ENCODE measurements at regions not wholly inside any gene's neighbourhood (a gene's known extent, or its start where the extent isn't known, plus 50 kb on each side); places are given as distances from the start of the nearest gene placed in this dataset.

DNA sequence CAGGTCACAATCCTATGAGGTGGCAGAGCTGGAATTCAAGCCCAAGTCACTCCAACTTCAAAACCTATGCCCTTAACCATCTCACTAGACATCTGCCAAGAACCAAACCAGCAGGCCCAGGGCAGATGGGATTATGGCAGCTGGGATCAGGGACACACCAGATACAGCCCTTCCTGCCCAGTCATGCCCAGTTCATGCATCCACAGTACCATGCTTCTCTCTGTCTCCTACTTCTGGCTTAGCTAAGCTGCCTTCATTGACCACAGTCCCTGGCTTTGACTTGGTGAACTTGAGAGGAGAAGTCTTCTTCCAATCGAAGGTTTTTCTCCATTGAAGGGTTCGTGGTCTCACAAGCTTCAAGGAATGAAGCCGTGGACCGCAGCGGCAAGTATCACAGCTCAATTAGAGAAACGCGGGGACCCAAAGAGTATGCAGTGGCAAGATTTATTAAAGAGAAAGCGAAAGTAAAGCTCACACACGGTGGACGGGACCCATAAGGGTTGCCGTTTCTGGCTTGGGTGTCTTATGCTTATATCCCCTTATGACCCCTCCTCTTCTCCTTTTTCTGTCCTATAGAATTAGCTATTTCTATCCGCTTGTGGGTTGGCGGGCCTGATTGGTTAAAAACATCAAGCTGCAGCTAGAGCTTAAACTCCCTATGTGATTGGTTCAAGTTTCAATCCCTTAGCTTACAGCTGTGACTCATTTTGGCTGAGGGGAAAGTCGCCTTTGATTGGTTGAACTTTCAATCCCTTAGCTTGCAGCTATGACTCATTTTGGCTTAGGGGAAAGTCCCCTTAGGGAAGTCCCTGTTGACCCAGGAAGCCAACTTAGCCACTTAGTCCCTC lies 101.2 kb downstream of the TRIM36 start:
- no peaks in the 10 kb centered on the region for H3K27me3 ChIP-seq (ENCODE audit: control insufficient read depth in 3 of 3, insufficient read depth in 3 of 3, low read length in 2 of 3)
- no peaks in the 10 kb centered on the region for H3K36me3 ChIP-seq (ENCODE audit: control insufficient read depth in 4 of 4, insufficient read depth in 4 of 4, low read length in 4 of 4)
- DNase-seq (peak in 1 of 3 donors; percentile 5), ATAC-seq (ENCODE audit: insufficient read depth, low FRiP score) (peak; percentile 45)
- no peak overlapping the region for H3K9ac ChIP-seq (ENCODE audit: insufficient read depth in 1 of 2, low read length in 2 of 2)
- no peaks in the 10 kb centered on the region for H3K9me3 ChIP-seq (ENCODE audit: control insufficient read depth in 4 of 4, insufficient read depth in 3 of 4, low read length in 3 of 4)
- TF ChIP-seq, protein P1, sequence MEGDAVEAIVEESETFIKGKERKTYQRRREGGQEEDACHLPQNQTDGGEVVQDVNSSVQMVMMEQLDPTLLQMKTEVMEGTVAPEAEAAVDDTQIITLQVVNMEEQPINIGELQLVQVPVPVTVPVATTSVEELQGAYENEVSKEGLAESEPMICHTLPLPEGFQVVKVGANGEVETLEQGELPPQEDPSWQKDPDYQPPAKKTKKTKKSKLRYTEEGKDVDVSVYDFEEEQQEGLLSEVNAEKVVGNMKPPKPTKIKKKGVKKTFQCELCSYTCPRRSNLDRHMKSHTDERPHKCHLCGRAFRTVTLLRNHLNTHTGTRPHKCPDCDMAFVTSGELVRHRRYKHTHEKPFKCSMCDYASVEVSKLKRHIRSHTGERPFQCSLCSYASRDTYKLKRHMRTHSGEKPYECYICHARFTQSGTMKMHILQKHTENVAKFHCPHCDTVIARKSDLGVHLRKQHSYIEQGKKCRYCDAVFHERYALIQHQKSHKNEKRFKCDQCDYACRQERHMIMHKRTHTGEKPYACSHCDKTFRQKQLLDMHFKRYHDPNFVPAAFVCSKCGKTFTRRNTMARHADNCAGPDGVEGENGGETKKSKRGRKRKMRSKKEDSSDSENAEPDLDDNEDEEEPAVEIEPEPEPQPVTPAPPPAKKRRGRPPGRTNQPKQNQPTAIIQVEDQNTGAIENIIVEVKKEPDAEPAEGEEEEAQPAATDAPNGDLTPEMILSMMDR (IDR thresholded peaks at IDR 0.05; ENCODE audit: control extremely low read depth, extremely low read depth) = no peak
- no peak overlapping the region for H3K27ac ChIP-seq (ENCODE audit: low read depth in 1 of 2, low read length in 1 of 2)
- H3K4me1 ChIP-seq (ENCODE audit: control insufficient read depth in 5 of 5, insufficient read depth in 5 of 5, low read length in 5 of 5) = no peaks in the 10 kb centered on the region
- no peak overlapping the region for H3K4me3 ChIP-seq
- WGBS, 2 donors = 82 to 87% methylated on average over 14 of the region's 14 CpGs

DNA sequence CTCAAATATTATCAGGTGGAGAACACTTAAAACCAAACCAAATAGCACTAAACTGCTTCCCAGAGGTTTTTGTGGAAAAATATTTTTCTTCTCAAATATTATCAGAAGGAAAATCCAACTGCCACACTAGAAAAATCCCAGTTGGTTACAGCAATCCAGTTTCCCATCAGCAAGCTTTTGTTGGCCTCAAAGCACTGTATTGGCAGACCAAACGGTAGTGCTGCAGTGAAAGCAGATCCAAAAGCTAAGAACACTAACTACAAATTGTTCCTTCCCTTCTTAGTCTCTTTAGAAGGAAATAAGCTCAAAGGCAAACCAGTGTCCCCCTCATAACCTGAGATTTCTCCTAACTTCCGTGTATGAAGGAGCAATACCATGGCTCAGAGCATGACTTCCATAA lies 105.3 kb downstream of the TRIM36 start:
- Histone ChIP-seq H3K27me3 (ENCODE audit: control insufficient read depth in 3 of 3, insufficient read depth in 3 of 3, low read length in 2 of 3) (no peaks in the 10 kb centered on the region), H3K4me3 (no peak overlapping the region), H3K9me3 (ENCODE audit: control insufficient read depth in 4 of 4, insufficient read depth in 3 of 4, low read length in 3 of 4) (no peaks in the 10 kb centered on the region), H3K36me3 (ENCODE audit: control insufficient read depth in 4 of 4, insufficient read depth in 4 of 4, low read length in 4 of 4) (no peaks in the 10 kb centered on the region), H3K9ac (ENCODE audit: insufficient read depth in 1 of 2, low read length in 2 of 2) (no peak overlapping the region), H3K4me1 (ENCODE audit: control insufficient read depth in 5 of 5, insufficient read depth in 5 of 5, low read length in 5 of 5) (no peaks in the 10 kb centered on the region), H3K27ac (ENCODE audit: low read depth in 1 of 2, low read length in 1 of 2) (no peak overlapping the region)
- 73 to 75% methylated on average over 2 of the region's 2 CpGs for WGBS, 2 donors
- ATAC-seq (ENCODE audit: insufficient read depth, low FRiP score) (no peak), DNase-seq (no peak)
- TF ChIP-seq, protein P1 (IDR thresholded peaks at IDR 0.05; ENCODE audit: control extremely low read depth, extremely low read depth) = no peak

DNA sequence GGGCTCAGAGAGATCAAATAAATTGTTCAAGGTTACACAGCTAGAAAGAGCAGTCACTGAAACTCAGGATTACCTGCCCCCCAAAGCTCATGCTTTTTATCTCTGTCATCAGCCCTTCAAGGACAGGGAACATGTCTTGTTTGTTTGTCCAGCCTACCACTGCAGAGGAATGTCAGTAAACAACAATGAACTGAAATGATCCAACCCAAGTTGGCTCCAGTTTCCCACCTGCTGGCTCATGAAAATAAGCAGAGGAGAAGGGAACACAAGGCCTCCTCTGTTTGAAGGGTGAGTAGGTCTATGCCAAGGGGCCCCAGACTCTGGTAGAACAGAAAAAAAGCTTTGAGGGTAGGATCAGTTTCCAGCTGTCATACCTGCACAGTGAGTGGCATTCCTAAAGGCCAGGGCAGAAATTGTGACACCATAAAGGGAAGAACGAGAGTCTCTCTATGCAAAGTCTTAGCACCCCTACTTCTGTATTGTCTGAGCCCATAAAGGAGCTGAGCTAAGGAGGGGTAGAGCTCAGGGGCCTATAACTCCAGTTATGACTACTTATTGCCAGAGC lies 115.2 kb downstream of the TRIM36 start:
- Histone ChIP-seq H3K4me3 (no peak overlapping the region), H3K9me3 (ENCODE audit: control insufficient read depth in 4 of 4, insufficient read depth in 3 of 4, low read length in 3 of 4) (no peaks in the 10 kb centered on the region), H3K27ac (ENCODE audit: low read depth in 1 of 2, low read length in 1 of 2) (no peak overlapping the region), H3K36me3 (ENCODE audit: control insufficient read depth in 4 of 4, insufficient read depth in 4 of 4, low read length in 4 of 4) (no peaks in the 10 kb centered on the region), H3K27me3 (ENCODE audit: control insufficient read depth in 3 of 3, insufficient read depth in 3 of 3, low read length in 2 of 3) (no peaks in the 10 kb centered on the region), H3K4me1 (ENCODE audit: control insufficient read depth in 5 of 5, insufficient read depth in 5 of 5, low read length in 5 of 5) (no peaks in the 10 kb centered on the region), H3K9ac (ENCODE audit: insufficient read depth in 1 of 2, low read length in 2 of 2) (no peak overlapping the region)
- 79 to 83% methylated on average over 1 of the region's 1 CpG for WGBS, 2 donors
- TF ChIP-seq, protein P1 (IDR thresholded peaks at IDR 0.05; ENCODE audit: control extremely low read depth, extremely low read depth) = no peak
- ATAC-seq (ENCODE audit: insufficient read depth, low FRiP score) (no peak), DNase-seq (no peak)

Measured in lung (tissue), 11 donors.